HG02678 (cell line): ENCODE measurements at regions not wholly inside any gene's neighbourhood (a gene's known extent, or its start where the extent isn't known, plus 50 kb on each side); places are given as distances from the start of the nearest gene placed in this dataset.

Experiments
- ATAC-seq: cut with Tn5 transposase; IDR thresholded peaks from one replicate; pipeline ENCODE4 v1.9.1; 2021; ENCODE audit warnings: mild to moderate bottlenecking, moderate library complexity; ENCODE audit not compliant: unreplicated experiment

GRCh38 chr11:103659743-103660142 is 376.7 kb upstream of the DDI1 start:
- ATAC-seq: no peak

DNA sequence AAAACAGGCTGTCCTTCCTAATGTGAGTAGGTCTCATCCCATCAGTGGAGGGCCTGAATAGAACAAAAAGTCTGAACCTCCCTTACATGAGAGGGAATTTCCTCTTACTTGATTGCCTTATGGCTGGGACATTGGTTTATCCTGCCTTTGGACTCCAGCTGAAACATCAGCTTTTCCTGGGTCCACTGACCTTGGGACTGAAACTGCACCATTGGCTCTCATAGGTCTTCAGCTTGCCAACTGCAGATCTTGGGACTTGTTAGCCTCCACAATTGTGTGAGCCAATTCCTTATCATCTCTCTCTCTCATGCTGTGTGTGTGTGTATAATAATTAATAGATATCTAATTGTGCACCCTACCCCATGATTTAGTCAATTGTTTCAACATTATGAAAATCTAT is 375.3 kb upstream of the DDI1 start:
- ATAC-seq: no peak

DNA sequence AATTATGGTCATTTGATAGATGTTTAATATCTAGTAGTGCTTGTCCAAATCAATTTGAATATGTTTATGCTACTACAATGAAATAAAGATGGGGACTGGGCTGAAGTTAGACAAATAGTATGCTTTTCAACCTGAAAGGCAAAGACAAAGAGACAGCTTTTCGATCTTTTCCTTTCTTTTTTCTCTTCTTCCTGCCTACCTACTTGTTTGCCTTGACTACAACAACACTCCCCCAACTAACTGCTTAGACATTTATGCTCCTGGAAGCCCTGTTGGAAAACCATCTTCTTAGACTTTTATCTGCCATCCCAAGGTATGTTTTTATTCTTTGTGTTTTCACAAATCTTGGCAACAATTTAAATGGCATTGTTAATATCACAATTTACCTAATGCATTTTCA is 374.4 kb upstream of the DDI1 start:
- ATAC-seq: no peak

GRCh38 chr11:103662880-103663279 is 373.6 kb upstream of the DDI1 start:
- no peak for ATAC-seq

- no peak for ATAC-seq
Measured at GRCh38 chr11:103668859-103669258, 367.6 kb upstream of the DDI1 start.

DNA sequence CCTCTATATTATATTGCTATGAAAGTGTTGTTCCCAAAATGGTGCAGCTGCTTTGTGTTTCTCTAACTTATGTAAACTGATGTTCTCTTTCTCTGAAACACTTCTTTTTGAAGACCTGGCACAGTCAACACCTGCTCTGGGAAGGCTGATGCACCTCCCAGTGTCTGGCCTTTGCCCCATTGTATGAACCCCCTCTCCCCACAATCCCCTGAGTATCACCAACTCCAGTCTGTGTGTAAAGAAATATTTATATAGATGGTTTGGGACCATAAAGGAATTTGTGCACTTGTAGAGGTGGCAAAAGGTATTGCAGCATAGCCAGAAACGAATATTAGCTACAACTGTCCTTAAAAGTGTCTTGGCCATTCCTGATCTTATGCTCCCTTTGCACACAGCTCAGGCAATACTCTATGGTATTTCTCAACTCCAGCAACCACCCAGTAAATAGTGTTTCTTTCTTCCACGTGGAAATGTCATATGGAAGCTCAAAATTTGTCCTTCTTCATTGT is 365.2 kb upstream of the DDI1 start:
- ATAC-seq: no peak

- ATAC-seq: no peak
Measured at GRCh38 chr11:103673773-103674172, 362.7 kb upstream of the DDI1 start.

DNA sequence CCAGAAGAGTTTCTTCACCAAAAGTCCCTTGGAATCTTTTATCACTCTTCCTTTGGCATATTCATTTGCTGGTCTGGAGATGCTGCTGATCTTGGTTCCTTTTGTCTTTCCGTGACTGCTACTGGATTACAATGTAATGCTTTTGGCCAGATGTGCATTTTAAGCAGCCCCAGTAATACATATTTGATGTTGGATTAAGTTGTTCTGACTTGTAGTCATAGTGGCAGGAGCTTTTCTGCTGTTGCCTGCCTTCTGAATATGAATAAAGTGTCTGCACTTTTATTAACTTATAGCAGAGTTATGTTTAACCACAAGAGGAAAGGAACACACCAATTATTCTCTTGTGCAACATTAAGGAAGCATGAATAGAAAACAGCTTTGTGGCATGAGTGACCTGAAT is 360.0 kb upstream of the DDI1 start:
- ATAC-seq: no peak

DNA sequence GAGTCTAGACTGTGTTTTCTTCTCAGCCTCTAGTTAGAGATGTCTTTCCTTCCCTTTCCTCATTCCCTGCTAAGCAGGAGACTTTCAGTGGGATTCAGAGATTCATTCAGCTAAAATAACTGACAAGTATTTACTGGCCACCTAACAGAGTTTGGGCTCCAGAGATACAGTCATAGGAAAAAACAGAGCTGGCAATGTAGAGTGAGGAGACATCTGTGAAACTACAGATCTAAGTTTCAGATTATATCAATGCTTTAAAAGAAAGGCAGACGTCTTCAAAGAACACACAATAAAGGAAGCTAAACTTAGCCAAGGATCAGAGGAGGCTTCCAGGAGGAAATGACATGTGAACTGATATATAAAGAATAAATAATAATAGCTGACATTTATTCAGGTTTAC is 355.6 kb upstream of the DDI1 start:
- ATAC-seq: no peak

GRCh38 chr11:103681855-103682254 is 354.6 kb upstream of the DDI1 start:
- peak; percentile 15 for ATAC-seq

DNA sequence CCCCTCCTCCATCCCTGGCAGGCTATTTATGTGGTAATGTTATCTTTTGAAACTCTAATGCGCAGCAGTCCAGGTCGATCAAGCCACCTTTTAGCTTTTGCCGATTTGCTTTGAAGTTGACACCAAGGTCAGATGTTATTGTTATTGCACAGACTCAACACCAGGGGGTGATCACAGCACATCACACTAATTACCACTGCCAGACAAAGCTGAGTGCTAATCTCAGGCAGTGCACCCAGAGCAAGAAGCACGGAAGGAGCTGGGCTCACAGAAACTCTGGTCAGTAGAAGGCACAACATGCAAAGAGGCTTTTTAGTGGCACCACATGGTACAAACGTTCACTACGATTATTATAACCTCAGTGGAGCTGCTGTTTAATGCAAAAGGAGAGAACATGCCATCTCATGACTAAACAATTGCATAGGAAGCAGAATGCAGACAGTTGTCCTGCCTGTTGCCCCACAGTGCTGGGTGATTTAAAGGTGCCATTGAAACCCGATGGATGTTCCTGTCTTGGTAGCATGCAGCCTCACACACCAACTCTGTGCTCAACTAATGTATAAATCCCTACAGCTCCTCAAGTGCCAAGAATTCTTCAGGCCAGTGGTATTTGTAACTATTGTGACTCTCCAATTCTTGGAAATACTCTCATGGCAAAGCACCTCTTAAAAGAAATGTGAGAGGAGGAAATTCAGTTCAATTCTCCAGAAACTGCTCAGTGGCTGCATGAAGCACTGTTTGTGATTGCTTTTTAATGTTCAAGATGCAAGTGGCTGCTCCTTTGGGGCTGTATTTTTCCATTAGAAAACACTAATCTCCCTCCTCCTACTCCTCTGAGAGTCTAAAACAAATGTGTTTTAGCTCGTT is 353.9 kb upstream of the DDI1 start:
- peak; percentile 96 for ATAC-seq

GRCh38 chr11:103683576-103683975 is 352.9 kb upstream of the DDI1 start:
- no peak for ATAC-seq

- no peak for ATAC-seq
Measured at GRCh38 chr11:103688924-103689323, 347.5 kb upstream of the DDI1 start.

- no peak for ATAC-seq
Measured at GRCh38 chr11:103690356-103690755, 346.1 kb upstream of the DDI1 start.

DNA sequence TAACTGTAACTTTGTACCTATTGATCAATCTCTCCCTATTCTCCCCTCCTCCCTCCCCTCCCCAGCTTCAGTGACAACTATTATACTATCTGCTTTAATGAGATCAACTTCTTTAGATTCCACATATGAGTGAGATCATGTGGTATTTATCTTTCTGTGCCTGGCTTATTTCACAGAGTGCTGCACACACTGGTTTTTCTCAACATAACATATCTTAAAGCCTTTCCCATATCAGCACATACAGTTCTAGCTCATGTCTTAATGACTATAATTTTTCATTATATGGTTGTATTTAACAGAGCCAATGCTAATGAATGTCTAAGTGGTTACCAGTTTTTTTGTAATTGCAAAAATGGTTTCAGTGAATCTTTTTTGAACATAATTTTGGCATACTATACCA is 340.3 kb upstream of the DDI1 start:
- ATAC-seq: no peak

GRCh38 chr11:103699216-103699615 is 337.2 kb upstream of the DDI1 start:
- ATAC-seq: no peak

GRCh38 chr11:103699656-103700055 is 336.8 kb upstream of the DDI1 start:
- ATAC-seq: no peak

- no peak for ATAC-seq
Measured at GRCh38 chr11:103700622-103701021, 335.8 kb upstream of the DDI1 start.

GRCh38 chr11:103703437-103703836 is 333.0 kb upstream of the DDI1 start:
- ATAC-seq: no peak

DNA sequence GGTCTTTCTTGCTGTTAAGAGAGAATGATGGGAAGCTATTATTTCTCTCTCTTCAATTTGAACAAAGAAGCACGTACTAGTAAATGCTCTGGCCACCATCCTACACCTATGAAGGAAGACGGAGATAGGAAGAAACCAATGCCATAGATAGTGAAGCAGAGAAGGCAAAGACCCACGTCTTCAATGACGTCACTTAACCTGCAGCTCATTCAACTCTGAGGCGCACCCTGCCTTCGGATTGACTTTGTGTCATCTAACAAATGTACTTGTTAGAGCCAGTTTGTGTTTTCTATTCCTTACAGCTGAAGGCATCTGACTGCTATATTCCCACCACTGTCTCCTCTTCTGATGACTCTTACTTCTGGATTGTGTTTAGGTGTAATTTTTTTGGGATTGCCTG is 332.5 kb upstream of the DDI1 start:
- ATAC-seq: no peak

DNA sequence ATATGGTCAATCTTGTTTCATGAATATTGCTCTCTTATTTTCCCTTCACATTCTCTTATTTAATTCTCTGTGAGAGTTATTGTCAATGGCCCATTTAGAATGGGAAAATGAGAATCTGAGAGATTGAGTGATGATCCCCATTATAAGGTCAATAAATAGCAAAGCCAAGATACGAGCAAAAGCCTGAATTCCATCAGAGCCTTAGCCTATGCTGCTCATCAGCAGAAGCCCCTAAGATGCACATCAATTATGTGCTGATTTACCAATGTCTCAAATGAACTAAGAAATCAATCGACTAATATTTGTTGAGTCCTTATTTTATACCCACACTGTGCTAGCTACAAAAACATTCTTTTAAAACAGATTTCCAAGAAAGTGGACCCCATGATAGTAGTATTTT is 330.8 kb upstream of the DDI1 start:
- ATAC-seq: no peak

DNA sequence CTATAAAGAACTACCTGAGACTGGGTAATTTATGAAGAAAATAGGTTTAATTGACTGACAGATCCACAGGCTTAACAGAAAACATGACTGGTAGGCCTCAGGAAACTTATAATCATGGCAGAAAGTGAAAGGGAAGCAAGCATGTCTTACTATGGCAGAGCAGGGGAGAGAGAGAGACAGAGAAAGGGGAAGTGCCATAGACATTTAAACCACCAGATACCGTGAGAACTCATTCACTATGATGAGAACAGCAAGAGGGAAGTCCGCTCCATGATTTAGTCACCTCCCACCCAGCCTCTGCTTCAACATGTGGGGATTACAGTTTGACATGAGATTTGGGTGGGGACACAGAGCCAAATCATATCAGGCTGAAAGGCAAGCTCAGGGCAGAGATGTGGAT is 327.1 kb upstream of the DDI1 start:
- no peak for ATAC-seq

GRCh38 chr11:103714246-103714645 is 322.2 kb upstream of the DDI1 start:
- ATAC-seq: no peak
